ELF-1 (cell line): ENCODE measurements at regions not wholly inside any gene's neighbourhood (a gene's known extent, or its start where the extent isn't known, plus 50 kb on each side); places are given as distances from the start of the nearest gene placed in this dataset.
A peak's percentile ranks its signal among the peaks of the same experiment; 100 is the strongest.

ENCODE experiments used
- DNase-seq: peaks from one replicate; pipeline ENCODE4 v3.0.0-alpha.2; 2016; ENCODE audit warnings: low read depth, low spot score

DNA sequence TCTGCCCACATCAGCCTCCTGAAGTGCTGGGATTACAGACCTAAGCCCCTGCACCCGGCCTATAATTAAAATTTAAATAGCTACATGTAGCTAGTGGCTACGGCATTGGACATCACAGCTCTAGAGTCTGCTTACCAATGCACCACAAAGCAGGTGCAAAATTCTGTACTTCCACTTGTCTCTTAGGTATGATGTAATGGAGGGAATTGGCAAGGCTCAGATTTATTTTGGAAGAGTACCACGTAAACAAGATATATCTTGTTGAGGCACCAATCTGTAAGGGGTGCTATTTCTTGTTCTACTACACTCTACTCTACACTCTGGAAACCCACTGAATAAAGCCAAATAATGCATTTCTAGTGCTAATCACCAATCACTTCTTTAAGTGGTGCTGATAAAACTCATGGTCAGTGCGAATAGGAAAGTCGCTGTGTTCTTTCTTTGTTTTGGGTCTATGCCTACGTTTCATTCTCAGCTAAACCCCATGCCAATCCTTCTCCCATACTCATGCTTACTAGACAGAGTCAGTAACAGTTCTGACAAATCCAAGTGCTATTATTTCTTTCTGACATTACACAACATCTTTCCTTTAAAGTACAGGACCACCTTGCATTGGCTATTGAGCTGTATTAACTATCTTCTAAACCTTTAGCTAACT lies 92.3 kb downstream of the GC start:
- no peak for DNase-seq

GRCh38 chr4:71689822-71690221 lies 94.1 kb downstream of the GC start:
- no peak for DNase-seq

DNA sequence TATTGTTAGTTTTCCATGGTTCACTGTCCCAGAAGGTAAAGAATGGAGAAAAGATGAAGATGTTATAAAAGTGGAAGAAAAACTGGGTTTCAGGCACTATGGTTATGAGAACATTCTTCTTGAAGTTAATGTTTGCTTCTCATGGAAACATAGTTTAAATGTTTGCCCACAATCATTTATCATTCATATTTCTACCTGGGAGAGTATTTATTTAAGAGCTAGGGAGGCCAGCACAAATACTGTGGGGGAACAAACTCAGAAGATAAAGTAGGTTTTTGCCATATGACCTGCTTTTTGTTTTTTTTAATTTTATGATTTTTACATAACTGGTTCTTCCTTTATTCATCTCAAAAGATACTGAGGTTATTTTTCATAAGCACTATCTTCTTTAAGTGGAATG lies 96.8 kb downstream of the GC start:
- DNase-seq: no peak

GRCh38 chr4:71685975-71686374 lies 97.9 kb downstream of the GC start:
- no peak for DNase-seq

GRCh38 chr4:71683309-71683708 lies 100.6 kb downstream of the GC start:
- DNase-seq: no peak

DNA sequence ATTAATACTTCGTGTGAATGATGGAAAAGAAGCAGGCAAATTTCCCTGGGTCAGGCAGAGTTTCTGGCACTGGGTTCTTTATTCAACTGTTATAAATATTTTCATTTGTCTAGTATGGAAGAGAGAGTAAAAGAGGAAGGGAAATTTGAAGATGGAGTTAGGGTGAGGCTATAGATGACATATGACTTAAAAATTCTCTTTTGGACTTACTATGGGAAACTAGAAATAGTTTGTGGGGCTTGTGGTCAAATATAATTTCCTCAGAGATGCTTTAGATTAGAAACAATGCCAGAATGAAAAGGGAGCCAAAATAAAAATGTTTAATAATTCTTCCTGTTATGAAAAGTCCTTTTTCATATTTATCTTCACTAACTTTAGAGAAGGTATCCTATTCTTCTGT lies 103.2 kb downstream of the GC start:
- DNase-seq: no peak

GRCh38 chr4:71677568-71677967 lies 106.3 kb downstream of the GC start:
- no peak for DNase-seq

GRCh38 chr4:71669291-71669690 lies 114.6 kb downstream of the GC start:
- DNase-seq: no peak

DNA sequence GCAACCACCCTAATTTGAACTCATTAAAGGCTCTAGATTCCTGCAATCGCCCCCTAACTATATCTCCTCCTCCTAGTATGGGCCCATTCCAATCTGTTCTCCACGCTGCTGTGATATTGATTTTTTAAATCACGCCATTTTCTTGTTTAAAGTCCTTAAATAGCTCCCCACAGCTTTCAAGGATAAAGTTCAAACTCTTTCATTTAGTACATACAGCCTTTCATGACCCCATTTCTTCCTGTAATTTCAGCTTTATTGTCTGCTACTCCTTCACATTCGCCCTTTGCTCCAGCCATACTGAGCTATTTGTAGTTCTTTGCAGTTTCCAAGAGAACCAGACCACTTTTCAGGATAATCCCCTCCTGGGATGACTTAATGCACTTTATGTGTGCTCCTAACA lies 118.5 kb downstream of the GC start:
- DNase-seq: no peak

DNA sequence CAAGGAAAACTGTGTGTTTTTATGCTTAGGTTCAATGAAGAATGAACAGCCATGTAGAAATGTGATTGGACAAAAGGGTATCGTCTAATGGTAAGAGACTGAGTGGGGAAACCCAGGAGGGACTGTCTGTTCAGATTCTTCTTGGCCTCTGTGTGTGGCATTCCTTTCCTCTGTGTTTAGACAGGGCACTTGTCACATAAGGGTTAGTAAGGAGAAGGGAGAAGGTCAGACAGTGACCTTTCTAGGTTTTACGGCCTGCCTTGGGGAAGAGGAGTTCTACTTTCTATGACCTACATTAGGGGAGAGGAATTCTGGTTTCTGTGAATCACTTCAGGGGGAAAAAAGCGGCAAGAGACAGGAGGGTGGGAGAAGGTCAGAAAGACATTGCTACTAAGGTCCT lies 119.5 kb downstream of the GC start:
- peak; percentile 6 for DNase-seq

GRCh38 chr4:71663780-71664179 lies 120.1 kb downstream of the GC start:
- DNase-seq: no peak

DNA sequence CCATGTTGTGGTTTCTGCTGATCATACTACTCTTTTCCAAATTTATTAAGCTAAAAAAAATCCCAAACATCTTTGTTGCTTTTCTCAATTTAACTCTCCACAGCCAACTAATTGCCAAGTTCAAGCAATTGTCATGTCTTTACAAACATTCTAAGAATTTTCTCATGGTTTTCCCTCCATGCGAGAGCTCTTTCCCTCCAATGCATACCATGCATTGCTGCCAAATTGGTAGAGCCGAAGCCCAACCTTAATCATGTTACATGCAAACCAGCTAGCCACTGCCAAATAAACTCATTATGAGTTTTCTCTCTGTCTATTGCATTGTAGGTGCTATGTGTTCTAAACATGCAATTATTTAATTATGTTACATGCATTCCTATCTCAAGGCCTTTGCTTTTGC lies 123.9 kb downstream of the GC start:
- no peak for DNase-seq

DNA sequence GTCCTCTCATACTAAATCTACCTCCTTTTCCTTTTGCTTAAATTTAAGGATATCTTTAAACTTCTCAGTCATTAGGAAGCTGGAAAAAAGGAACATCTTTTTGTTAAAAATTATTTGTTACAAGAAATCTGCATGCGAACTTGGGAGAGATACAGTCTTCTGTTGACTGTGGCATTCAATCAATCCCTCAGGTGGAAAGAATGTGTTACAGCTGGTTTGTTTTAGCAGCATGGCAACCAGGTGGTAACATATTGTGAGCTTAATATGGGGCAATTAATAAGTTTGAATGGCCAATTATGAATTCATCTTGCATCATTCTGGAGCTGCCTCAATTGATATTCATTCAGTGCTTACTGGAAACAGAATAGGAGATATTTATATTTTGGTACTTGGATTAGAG lies 135.0 kb downstream of the GC start:
- DNase-seq: no peak

DNA sequence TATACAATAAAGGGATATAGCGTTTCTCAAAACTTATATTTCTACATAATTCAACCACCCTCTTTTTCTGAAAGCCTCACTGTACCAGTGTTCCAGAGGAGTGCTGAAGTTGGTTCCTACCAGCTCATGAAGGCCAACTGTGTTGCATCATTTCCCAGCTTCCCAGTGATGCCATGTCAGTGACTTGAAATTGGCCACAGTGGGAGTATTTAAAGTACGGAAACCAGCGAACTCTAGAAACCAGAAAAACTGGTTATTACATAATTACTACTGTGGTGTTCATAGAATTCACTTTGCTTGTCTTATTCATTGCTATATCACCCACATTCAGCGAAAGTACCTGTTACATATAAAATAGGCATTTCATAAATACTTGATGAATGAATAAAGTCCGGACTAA lies 135.4 kb downstream of the GC start:
- DNase-seq: no peak

GRCh38 chr4:71639380-71639779 lies 144.5 kb downstream of the GC start:
- DNase-seq: peak; percentile 14

DNA sequence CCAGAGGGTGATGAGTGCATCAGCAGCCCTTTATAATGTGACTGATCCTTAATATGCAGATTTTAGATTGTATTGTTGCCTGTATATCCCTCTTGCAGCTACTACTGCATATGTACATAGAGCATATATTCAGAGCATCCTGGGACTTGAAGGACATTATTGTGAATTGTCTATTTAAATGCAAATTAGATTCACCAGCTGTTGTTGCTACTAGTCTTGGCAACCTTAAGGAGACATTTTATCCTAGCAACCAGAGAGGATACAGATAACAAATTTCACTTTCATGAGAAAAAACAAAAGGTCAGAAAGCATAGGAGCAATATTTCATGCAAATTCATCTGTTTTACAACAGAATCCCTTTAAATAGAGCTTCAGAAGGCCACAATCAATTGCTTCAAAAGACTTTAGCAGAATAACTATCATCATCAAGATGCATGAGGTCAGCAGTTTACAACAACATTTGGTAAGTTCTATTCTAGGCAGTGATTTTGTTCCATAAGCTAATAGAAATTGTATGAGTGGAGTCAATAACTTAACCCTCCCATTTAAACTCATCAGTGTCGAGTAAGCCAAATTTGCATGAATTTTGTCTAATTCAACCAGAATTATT lies 148.6 kb downstream of the GC start:
- no peak for DNase-seq

DNA sequence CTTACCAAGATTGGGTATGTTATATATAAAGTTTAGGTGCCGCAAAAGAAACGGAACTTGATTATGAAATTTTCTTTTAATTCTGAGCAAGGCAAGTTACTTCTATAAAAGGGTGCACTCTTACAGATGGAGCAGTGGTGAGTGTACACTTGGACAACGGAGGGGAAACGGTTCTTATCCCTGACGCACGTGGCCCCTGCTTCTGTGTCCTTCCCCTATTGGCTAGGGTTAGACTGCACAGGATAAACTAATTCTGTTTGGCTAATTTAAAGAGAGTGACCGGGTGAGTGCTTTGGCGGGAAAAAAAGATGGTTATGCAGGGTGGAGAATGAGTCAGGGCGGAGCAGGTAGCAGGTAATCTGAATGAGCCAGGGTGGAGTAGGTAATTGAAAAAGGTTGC lies 149.5 kb downstream of the GC start:
- DNase-seq: no peak

- no peak for DNase-seq
These were observed 153.1 kb downstream of the GC start for GRCh38 chr4:71630803-71631202.

DNA sequence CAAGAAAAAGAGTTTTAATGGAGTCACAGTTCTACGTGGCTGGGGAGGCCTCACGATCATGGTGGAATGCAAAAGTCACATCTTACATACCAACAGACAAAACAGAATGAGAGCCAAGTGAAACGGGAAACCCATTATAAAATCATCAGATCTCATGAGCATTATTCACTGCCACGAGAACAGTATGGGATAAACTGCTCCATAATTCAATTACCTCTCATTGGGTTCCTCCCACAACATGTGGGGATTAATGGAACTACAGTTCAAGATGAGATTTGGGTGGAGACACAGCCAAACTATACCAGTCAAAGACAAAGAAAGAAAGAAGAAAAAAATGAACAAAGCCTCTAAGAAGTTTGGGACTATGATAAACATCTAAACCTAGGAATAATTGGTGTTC lies 158.9 kb downstream of the GC start:
- DNase-seq: no peak
